IPS-NIHi11 (cell line): ENCODE measurements at regions not wholly inside any gene's neighbourhood (a gene's known extent, or its start where the extent isn't known, plus 50 kb on each side); places are given as distances from the start of the nearest gene placed in this dataset.
"Not testable (repeated sequence)": the region's sequence is repeated elsewhere in the genome, so short reads cannot be mapped to it uniquely, and the experiment has no call there.

Source experiments
- DNase-seq: peaks from one replicate; pipeline ENCODE4 v3.0.0; 2012; ENCODE audit warnings: mixed read lengths, low spot score

DNA sequence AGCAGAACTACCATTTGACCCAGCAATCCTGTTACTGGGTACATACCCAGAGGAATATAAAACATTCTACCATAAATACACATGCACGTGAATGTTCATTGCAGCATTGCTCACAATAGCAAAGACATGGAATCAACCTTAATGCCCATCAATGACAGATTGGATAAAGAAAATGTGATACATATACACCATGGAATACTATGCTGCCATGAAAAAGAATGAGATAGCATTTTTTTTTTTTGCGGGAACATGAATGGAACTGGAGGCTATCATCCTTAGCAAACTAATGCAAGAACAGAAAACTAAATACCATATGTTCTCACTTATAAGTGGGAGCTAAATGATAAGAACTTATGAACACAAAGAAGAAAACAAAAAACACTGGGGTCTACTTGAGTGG, 72.5 kb upstream of the C1GALT1C1 start:
- not testable (repeated sequence) for DNase-seq

- DNase-seq: no peak
Observed at GRCh38 chrX:120697053-120697452, 67.2 kb upstream of the C1GALT1C1 start.

DNA sequence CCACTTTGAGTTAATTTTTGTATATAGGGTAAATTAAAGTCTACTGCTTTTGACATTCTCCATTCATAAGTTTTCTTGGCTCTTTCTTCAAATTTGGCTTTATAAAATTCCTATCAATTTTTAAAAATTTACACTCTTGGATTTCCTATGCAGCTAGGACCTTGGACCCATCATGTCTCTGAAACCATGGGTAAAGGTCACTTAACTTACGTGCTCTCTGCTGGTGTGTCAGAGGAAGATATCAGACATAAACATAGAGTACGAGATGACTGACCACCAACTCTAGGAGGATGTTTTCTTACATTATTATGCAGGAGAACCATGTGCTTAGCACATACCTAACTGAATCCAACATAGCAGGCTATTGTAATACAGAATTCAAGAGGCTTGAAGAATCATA, 62.5 kb upstream of the C1GALT1C1 start:
- DNase-seq: no peak

- no peak for DNase-seq
Observed at GRCh38 chrX:120690941-120691340, 61.1 kb upstream of the C1GALT1C1 start.

DNA sequence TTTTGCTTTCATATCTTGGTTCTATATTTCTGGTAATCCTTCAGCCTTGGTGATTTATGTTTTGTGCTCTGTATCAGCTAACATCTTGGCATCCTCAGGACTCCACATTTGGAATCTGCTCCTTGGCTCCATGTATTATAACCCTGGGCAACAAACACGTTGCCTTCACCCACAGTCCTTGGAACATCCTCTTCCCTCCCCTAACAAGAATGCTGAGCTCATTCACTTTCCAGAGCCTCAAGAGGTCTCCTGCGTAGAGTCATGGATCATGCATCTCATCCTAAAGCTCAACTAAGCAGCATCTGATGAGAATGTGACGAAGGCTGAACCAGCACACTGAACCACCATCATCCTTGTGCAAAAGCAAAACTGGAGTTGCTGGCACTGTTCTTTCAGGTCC, 60.5 kb upstream of the C1GALT1C1 start:
- no peak for DNase-seq

DNA sequence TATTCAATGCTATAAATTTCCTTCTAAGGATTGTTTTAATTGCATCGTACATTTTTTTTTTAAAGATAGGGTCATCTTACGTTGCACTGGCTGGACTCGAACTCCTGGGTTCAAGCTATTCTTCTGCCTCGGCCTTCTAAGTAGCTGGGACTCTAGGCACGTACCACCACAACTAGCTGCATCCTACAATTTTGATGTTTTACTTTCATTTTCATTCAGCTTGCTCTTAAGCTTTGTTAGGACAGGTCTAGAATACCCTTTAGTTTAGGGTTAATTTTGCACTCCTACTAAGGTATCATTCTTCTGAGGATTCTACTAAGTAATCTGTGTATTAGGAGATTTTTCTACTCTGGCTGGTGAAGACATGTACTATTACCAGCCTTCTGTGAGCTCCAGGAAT, 50.2 kb upstream of the C1GALT1C1 start:
- DNase-seq: no peak
